CD1c-positive myeloid dendritic cell (primary cell): ENCODE measurements at regions not wholly inside any gene's neighbourhood (a gene's known extent, or its start where the extent isn't known, plus 50 kb on each side); places are given as distances from the start of the nearest gene placed in this dataset.
A peak's percentile ranks its signal among the peaks of the same experiment; 100 is the strongest.

Experiments used
- DNase-seq: peaks from one replicate; pipeline ENCODE4 v3.0.0-alpha.2; 2016; ENCODE audit errors: extremely low spot score

- no peak for DNase-seq
Measured at GRCh38 chr2:2765176-2765800, 434.2 kb upstream of the MYT1L start.

- no peak for DNase-seq
Measured at GRCh38 chr2:2764739-2765138, 433.7 kb upstream of the MYT1L start.

- DNase-seq = no peak
Measured at GRCh38 chr2:2764001-2764355, 432.9 kb upstream of the MYT1L start.

- DNase-seq = no peak
Measured at GRCh38 chr2:2763351-2764000, 432.4 kb upstream of the MYT1L start.

GRCh38 chr2:2762913-2763312, 431.8 kb upstream of the MYT1L start:
- DNase-seq = no peak

GRCh38 chr2:2762166-2762908, 431.3 kb upstream of the MYT1L start:
- no peak for DNase-seq

- DNase-seq = no peak
Measured at GRCh38 chr2:2758793-2759367, 427.8 kb upstream of the MYT1L start.

- peak; percentile 70 for DNase-seq
Measured at GRCh38 chr2:2757764-2758163, 426.7 kb upstream of the MYT1L start.

GRCh38 chr2:2756886-2757285, 425.8 kb upstream of the MYT1L start:
- no peak for DNase-seq

GRCh38 chr2:2755990-2756389, 424.9 kb upstream of the MYT1L start:
- no peak for DNase-seq

- no peak for DNase-seq
Measured at GRCh38 chr2:2754940-2755339, 423.9 kb upstream of the MYT1L start.

- no peak for DNase-seq
Measured at GRCh38 chr2:2751715-2752315, 420.7 kb upstream of the MYT1L start.

- no peak for DNase-seq
Measured at GRCh38 chr2:2750867-2751714, 420.0 kb upstream of the MYT1L start.

GRCh38 chr2:2749206-2749598, 418.1 kb upstream of the MYT1L start:
- no peak for DNase-seq

- no peak for DNase-seq
Measured at GRCh38 chr2:2748399-2749205, 417.5 kb upstream of the MYT1L start.

GRCh38 chr2:2747797-2748301, 416.8 kb upstream of the MYT1L start:
- DNase-seq = no peak

GRCh38 chr2:2746731-2747130, 415.7 kb upstream of the MYT1L start:
- DNase-seq = no peak

- DNase-seq = no peak
Measured at GRCh38 chr2:2744958-2745715, 414.1 kb upstream of the MYT1L start.

GRCh38 chr2:2744107-2744506, 413.0 kb upstream of the MYT1L start:
- no peak for DNase-seq

GRCh38 chr2:2743164-2743571, 412.1 kb upstream of the MYT1L start:
- no peak for DNase-seq
